IPS-15b (cell line): ENCODE measurements at regions not wholly inside any gene's neighbourhood (a gene's known extent, or its start where the extent isn't known, plus 50 kb on each side); places are given as distances from the start of the nearest gene placed in this dataset.
"Not testable (repeated sequence)": the region's sequence is repeated elsewhere in the genome, so short reads cannot be mapped to it uniquely, and the experiment has no call there.

ENCODE experiments used
- H3K27me3 ChIP-seq: one replicate; pipeline ENCODE4 v1.6.1; 2013; ENCODE audit warnings: low read length; ENCODE audit not compliant: control insufficient read depth, insufficient read depth
- H3K36me3 ChIP-seq: one replicate; pipeline ENCODE4 v1.6.1; 2013; ENCODE audit warnings: low read length; ENCODE audit not compliant: control insufficient read depth, insufficient read depth
- H3K4me1 ChIP-seq: one replicate; pipeline ENCODE4 v1.6.1; 2013; ENCODE audit warnings: mild to moderate bottlenecking, low read length; ENCODE audit not compliant: control insufficient read depth, insufficient read depth
- H3K4me3 ChIP-seq: one replicate; pipeline ENCODE4 v1.5.1; 2013; ENCODE audit warnings: low read depth, low read length
- H3K9ac ChIP-seq: one replicate; pipeline ENCODE4 v1.6.1; 2013; ENCODE audit warnings: low read depth, mild to moderate bottlenecking, low read length
- H3K9me3 ChIP-seq: one replicate; pipeline ENCODE4 v1.6.1; 2013; ENCODE audit warnings: mild to moderate bottlenecking, low read length; ENCODE audit not compliant: control insufficient read depth, insufficient read depth

GRCh38 chr1:182305861-182306260 is 85.7 kb downstream of the GLUL start:
- H3K4me1 ChIP-seq = no peaks in the 10 kb centered on the region

GRCh38 chr1:182304627-182305026 is 87.0 kb downstream of the GLUL start:
- Histone ChIP-seq H3K4me1 (peaks cover 5% of the 10 kb centered on the region), H3K9ac (no peak overlapping the region), H3K4me3 (no peak overlapping the region), H3K27me3 (no peaks in the 10 kb centered on the region), H3K36me3 (no peaks in the 10 kb centered on the region), H3K9me3 (no peaks in the 10 kb centered on the region)

More at GRCh38 chr1:182305861-182306260, 85.7 kb downstream of the GLUL start:
- H3K4me3 ChIP-seq = no peak overlapping the region
- no peaks in the 10 kb centered on the region for H3K36me3 ChIP-seq
- no peaks in the 10 kb centered on the region for H3K9me3 ChIP-seq
- no peak overlapping the region for H3K9ac ChIP-seq
- no peaks in the 10 kb centered on the region for H3K27me3 ChIP-seq

- Histone ChIP-seq H3K4me1 (peaks cover 5% of the 10 kb centered on the region), H3K27me3 (no peaks in the 10 kb centered on the region), H3K9me3 (no peaks in the 10 kb centered on the region), H3K4me3 (no peak overlapping the region), H3K36me3 (no peaks in the 10 kb centered on the region), H3K9ac (no peak overlapping the region)
Measured at GRCh38 chr1:182304218-182304617, 87.4 kb downstream of the GLUL start.

- Histone ChIP-seq H3K9me3 (no peaks in the 10 kb centered on the region), H3K4me3 (no peak overlapping the region), H3K27me3 (no peaks in the 10 kb centered on the region), H3K4me1 (peaks cover 5% of the 10 kb centered on the region), H3K36me3 (no peaks in the 10 kb centered on the region), H3K9ac (no peak overlapping the region)
Measured at GRCh38 chr1:182303778-182304177, 87.8 kb downstream of the GLUL start.

- no peaks in the 10 kb centered on the region for H3K27me3 ChIP-seq
- H3K4me3 ChIP-seq = no peak overlapping the region
- peaks cover 5% of the 10 kb centered on the region for H3K4me1 ChIP-seq
- H3K9ac ChIP-seq = no peak overlapping the region
- no peaks in the 10 kb centered on the region for H3K9me3 ChIP-seq
- H3K36me3 ChIP-seq = no peaks in the 10 kb centered on the region
Measured at GRCh38 chr1:182301467-182302198, 90.0 kb downstream of the GLUL start.

- Histone ChIP-seq H3K4me3 (no peak overlapping the region), H3K4me1 (peaks cover 5% of the 10 kb centered on the region), H3K27me3 (no peaks in the 10 kb centered on the region), H3K9ac (no peak overlapping the region), H3K36me3 (no peaks in the 10 kb centered on the region), H3K9me3 (no peaks in the 10 kb centered on the region)
Measured at GRCh38 chr1:182301026-182301436, 90.6 kb downstream of the GLUL start.

- no peak overlapping the region for H3K4me3 ChIP-seq
- no peaks in the 10 kb centered on the region for H3K27me3 ChIP-seq
- H3K9ac ChIP-seq = no peak overlapping the region
- peaks cover 5% of the 10 kb centered on the region for H3K4me1 ChIP-seq
- H3K9me3 ChIP-seq = no peaks in the 10 kb centered on the region
- no peaks in the 10 kb centered on the region for H3K36me3 ChIP-seq
Measured at GRCh38 chr1:182299728-182300616, 91.6 kb downstream of the GLUL start.

- not testable (repeated sequence) for H3K9me3 ChIP-seq, H3K27me3 ChIP-seq, H3K4me3 ChIP-seq, H3K36me3 ChIP-seq, H3K9ac ChIP-seq, H3K4me1 ChIP-seq
Measured at GRCh38 chr1:182299054-182299727, 92.4 kb downstream of the GLUL start.

GRCh38 chr1:182297335-182297734 is 94.3 kb downstream of the GLUL start:
- H3K9me3 ChIP-seq = no peaks in the 10 kb centered on the region
- H3K4me1 ChIP-seq = peaks cover 5% of the 10 kb centered on the region
- no peak overlapping the region for H3K9ac ChIP-seq
- H3K36me3 ChIP-seq = no peaks in the 10 kb centered on the region
- no peaks in the 10 kb centered on the region for H3K27me3 ChIP-seq
- H3K4me3 ChIP-seq = no peak overlapping the region

- no peaks in the 10 kb centered on the region for H3K9me3 ChIP-seq
- peaks cover 5% of the 10 kb centered on the region for H3K4me1 ChIP-seq
- no peak overlapping the region for H3K4me3 ChIP-seq
- no peak overlapping the region for H3K9ac ChIP-seq
- H3K27me3 ChIP-seq = no peaks in the 10 kb centered on the region
- no peaks in the 10 kb centered on the region for H3K36me3 ChIP-seq
Measured at GRCh38 chr1:182295697-182296096, 95.9 kb downstream of the GLUL start.

- Histone ChIP-seq H3K4me1 (no peaks in the 10 kb centered on the region), H3K9ac (no peak overlapping the region), H3K36me3 (no peaks in the 10 kb centered on the region), H3K4me3 (no peak overlapping the region), H3K27me3 (no peaks in the 10 kb centered on the region), H3K9me3 (no peaks in the 10 kb centered on the region)
Measured at GRCh38 chr1:182293119-182293589, 98.4 kb downstream of the GLUL start.
